ENCODE measurements at regions not wholly inside any gene's neighbourhood (a gene's known extent, or its start where the extent isn't known, plus 50 kb on each side); places are given as distances from the start of the nearest gene placed in this dataset.

DNA sequence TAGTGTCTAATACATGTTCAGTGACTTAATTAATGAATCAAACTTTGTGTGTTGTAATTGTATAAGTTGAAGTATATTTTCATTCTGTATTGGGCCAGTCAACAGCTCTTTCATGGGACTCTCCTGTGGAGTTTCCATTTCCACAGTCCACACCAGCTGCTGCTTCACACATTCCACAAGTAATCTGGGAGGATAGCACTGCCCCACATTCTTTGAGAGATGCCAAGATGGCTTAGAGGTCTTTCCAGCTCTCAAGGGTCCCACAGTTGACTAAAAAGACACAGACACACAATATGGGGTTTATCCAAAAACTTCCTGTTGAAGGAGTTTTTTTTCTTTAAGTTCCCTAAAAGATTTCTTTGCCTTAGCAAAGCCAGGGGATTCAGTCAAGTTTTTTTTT lies 408.3 kb downstream of the AACS start:
- no peak for TF ChIP-seq TEAD4 (IDR thresholded peaks at IDR 0.05)
- TF ChIP-seq, protein P1, sequence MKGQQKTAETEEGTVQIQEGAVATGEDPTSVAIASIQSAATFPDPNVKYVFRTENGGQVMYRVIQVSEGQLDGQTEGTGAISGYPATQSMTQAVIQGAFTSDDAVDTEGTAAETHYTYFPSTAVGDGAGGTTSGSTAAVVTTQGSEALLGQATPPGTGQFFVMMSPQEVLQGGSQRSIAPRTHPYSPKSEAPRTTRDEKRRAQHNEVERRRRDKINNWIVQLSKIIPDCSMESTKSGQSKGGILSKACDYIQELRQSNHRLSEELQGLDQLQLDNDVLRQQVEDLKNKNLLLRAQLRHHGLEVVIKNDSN (IDR thresholded peaks at IDR 0.05): no peak

DNA sequence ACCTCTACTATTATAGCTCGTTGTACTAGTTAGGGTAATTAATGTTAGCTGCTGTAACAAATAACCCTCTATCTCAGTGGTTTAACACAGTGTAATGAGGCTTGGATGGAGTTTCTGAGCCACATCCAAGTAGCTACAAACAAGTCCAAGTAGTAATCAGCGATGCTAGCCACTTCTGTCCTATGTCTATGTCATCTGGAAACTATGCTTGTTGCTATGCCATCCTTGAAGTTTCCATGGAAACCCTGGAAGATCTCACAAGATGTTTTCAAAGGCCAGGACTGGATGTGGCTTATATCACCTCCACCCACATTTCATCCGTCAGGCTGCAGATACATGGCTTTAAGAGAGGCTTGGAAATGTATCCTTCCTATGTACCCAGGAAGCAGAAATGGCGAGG lies 422.1 kb downstream of the AACS start:
- TF ChIP-seq TAF1 (IDR thresholded peaks at IDR 0.05; ENCODE audit: low read depth) (no peak), EGR1 (IDR thresholded peaks at IDR 0.05) (no peak), NFIC (IDR thresholded peaks at IDR 0.05) (no peak), ZBTB7A (IDR thresholded peaks at IDR 0.05; ENCODE audit: low read depth) (no peak), TEAD4 (IDR thresholded peaks at IDR 0.05) (no peak), TCF12 (IDR thresholded peaks at IDR 0.05; ENCODE audit: low read depth) (no peak), CREB1 (IDR thresholded peaks at IDR 0.05; ENCODE audit: low read depth) (no peak), EP300 (IDR thresholded peaks at IDR 0.05; ENCODE audit: borderline replicate concordance) (no peak), RAD21 (IDR thresholded peaks at IDR 0.05; ENCODE audit: low read depth) (no peak), CEBPB (IDR thresholded peaks at IDR 0.05) (no peak), YY1 (IDR thresholded peaks at IDR 0.05; ENCODE audit: low read depth) (no peak), FOXM1 (IDR thresholded peaks at IDR 0.05; ENCODE audit: borderline replicate concordance, low read depth) (no peak)
- TF ChIP-seq, protein P2, sequence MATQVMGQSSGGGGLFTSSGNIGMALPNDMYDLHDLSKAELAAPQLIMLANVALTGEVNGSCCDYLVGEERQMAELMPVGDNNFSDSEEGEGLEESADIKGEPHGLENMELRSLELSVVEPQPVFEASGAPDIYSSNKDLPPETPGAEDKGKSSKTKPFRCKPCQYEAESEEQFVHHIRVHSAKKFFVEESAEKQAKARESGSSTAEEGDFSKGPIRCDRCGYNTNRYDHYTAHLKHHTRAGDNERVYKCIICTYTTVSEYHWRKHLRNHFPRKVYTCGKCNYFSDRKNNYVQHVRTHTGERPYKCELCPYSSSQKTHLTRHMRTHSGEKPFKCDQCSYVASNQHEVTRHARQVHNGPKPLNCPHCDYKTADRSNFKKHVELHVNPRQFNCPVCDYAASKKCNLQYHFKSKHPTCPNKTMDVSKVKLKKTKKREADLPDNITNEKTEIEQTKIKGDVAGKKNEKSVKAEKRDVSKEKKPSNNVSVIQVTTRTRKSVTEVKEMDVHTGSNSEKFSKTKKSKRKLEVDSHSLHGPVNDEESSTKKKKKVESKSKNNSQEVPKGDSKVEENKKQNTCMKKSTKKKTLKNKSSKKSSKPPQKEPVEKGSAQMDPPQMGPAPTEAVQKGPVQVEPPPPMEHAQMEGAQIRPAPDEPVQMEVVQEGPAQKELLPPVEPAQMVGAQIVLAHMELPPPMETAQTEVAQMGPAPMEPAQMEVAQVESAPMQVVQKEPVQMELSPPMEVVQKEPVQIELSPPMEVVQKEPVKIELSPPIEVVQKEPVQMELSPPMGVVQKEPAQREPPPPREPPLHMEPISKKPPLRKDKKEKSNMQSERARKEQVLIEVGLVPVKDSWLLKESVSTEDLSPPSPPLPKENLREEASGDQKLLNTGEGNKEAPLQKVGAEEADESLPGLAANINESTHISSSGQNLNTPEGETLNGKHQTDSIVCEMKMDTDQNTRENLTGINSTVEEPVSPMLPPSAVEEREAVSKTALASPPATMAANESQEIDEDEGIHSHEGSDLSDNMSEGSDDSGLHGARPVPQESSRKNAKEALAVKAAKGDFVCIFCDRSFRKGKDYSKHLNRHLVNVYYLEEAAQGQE (IDR thresholded peaks at IDR 0.05; ENCODE audit: low read depth): no peak
- TF ChIP-seq, protein P3, sequence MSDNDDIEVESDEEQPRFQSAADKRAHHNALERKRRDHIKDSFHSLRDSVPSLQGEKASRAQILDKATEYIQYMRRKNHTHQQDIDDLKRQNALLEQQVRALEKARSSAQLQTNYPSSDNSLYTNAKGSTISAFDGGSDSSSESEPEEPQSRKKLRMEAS (IDR thresholded peaks at IDR 0.05): no peak
- TF ChIP-seq, protein P1 (IDR thresholded peaks at IDR 0.05): no peak

DNA sequence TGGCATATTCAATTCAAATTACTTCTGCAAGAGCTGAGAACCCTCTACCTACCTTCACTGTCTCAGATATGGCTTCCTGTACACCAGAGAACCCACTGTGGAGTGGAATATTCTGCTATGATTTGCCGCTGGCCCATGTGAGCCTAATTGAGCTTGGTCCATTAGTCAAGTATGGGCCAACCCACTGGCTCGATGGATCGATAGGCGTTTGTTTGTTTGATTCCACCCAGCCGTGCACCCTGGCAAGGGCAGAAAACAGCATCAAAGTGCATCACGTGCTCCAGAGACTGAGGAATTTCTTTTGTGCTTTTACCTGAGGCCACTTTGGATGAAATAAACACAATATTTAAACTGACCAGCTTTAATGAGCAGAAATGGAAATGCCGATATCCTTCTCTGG lies 426.3 kb downstream of the AACS start:
- TF ChIP-seq NFIC (IDR thresholded peaks at IDR 0.05) (no peak), TEAD4 (IDR thresholded peaks at IDR 0.05) (no peak)

DNA sequence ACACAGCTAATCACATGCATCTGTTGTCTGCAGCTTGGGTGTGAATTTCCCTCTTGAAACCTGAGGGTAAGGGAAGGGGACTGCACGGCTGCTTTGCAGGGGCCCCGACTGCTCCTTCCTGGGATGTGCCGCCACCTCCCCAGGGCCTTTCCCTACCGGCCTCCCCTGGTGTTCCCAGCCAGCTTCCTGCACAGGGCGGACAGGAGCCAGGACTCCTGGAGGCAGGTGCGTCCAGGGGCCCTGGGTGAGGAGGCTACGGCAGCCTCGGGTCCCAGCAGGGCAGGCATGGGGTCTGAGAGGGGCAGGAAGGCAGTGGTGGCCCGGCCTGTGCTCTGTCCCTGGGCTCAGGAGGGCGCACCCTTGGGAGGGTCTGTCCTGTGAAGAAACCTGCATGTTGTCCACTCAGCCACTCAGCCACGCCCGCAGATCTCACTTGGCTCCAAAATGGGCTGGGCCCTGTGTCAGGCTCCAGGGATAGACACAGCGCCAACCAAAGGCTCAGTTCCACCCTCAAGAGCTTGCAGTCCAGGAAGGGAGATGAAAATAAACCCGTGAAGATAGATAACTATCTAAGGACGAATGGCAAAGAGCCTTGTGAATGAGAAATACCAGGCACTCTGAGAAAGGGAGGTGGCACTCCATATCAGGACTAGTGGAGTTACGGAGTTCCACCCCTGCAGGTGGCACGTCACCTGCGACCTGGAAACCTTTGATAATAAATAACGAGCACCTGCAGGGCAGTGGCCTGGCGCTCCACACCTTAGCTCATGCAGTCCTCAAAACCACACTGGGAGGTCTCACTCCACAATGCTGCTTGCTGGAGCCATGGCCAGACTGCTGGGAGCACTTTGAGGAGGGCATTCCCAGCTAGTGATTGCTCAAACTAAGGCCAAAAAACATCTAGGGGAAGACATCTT lies 427.4 kb downstream of the AACS start:
- TF ChIP-seq, protein P3 (IDR thresholded peaks at IDR 0.05): no peak
- no peak for TF ChIP-seq NFIC (IDR thresholded peaks at IDR 0.05)
- no peak for TF ChIP-seq TCF12 (IDR thresholded peaks at IDR 0.05; ENCODE audit: low read depth)

DNA sequence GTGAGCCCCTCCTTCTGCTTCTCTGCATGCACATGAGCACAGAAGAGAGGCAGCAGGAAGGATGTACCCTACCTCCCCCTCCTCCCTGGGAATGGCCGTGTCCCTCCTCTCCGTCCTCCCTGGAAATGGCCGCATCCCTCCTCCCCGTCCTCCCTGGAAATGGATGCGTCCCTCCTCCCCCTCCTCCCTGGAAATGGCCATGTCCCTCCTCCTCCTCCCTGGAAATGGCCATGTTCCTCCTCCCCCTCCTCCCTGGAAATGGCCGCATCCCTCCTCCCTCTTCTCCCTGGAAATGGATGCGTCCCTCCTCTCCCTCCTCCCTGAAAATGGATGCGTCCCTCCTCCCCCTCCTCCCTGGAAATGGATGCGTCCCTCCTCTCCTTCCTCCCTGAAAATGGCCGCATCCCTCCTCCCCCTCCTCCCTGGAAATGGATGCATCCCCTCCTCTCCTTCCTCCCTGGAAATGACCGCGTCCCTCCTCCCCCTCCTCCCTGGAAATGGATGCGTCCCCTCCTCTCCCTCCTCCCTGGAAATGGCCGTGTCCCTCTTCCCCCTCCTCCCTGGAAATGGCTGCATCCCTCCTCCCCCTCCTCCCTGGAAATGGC lies 428.6 kb downstream of the AACS start:
- TF ChIP-seq TEAD4 (IDR thresholded peaks at IDR 0.05) (no peak), EP300 (IDR thresholded peaks at IDR 0.05; ENCODE audit: borderline replicate concordance) (no peak), ZBTB7A (IDR thresholded peaks at IDR 0.05; ENCODE audit: low read depth) (no peak), CEBPB (IDR thresholded peaks at IDR 0.05) (no peak)

DNA sequence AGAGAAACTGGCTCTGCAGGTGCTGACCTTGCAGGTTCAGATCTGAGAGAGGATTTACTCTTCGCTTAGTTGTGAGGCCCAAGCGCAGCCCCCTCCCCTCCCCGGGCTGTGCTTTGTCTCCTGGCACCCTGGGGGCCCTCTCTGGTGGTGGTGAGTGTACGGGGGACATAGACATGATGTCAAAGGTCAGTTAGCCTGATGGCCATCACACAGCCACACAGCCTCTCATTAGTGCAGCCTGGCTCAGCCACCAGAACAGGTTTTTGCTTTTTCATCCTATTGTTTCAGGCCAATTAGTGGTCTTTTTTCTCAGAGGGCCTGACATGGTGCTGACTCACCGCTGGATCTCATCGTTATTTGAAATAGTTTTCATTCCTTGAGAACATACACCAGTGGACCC lies 437.9 kb downstream of the AACS start:
- no peak for TF ChIP-seq NFIC (IDR thresholded peaks at IDR 0.05)
- no peak for TF ChIP-seq ZBTB7A (IDR thresholded peaks at IDR 0.05; ENCODE audit: low read depth)
- no peak for TF ChIP-seq YY1 (IDR thresholded peaks at IDR 0.05; ENCODE audit: low read depth)
- TF ChIP-seq EP300 (IDR thresholded peaks at IDR 0.05; ENCODE audit: borderline replicate concordance): no peak

DNA sequence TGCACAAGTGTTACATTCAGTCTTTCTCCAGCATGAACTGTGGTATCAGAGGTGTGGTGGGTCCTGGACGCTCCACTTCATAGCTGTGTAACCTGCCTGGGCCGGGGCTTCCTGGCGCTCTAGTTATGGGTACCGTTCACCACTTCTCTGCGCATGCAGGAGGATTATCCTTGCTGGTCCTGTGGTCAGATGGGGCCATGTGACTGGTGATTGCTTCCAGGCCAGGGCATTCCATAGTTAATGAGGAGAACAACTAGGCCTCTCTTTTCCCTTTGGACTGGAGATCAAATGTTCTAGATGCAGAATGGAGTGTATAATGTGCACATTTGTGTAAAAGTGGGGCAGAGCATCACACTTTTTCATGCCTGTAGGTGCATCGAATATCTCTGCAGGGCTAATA lies 444.0 kb downstream of the AACS start:
- TF ChIP-seq FOXM1 (IDR thresholded peaks at IDR 0.05; ENCODE audit: borderline replicate concordance, low read depth): no peak
- no peak for TF ChIP-seq RAD21 (IDR thresholded peaks at IDR 0.05; ENCODE audit: low read depth)
- no peak for TF ChIP-seq NFIC (IDR thresholded peaks at IDR 0.05)

DNA sequence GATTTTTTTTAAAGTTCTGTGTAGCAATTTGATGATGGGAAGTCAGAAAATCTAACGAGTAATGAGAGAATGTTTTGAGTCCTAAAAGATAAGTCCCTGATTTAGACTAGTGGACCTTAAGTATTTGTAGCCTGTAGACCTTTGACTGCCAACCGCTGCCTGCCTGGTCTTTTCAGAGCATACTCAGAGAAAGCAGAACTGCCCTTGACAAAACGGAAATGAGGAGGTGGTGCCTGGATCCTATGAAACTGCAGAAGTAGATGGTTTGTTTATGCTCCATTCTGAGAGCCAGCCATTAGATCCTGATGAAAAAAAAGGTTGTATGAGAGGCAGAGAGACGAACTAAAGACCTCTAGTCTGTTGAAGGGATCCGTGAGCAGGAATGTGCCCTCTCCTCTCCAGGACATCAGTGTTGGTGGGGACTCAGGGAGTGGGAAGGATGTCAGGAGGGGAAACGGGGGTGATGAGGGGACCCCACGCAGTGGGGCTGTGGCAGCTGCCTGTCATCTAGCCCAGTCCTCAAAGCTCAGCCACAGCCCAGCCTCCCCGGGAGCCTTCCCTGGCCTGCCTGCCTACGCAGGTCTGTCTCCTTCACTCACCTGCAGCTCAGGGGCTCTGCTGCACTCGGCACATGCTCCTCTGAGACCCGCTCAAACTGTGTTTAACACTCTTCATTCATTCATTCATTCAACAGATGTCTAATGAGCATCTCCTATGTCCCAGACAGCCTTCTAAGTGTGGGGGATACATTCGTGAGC lies 447.5 kb downstream of the AACS start:
- TF ChIP-seq TEAD4 (IDR thresholded peaks at IDR 0.05) (no peak), RAD21 (IDR thresholded peaks at IDR 0.05; ENCODE audit: low read depth) (no peak), EP300 (IDR thresholded peaks at IDR 0.05; ENCODE audit: borderline replicate concordance) (no peak), NFIC (IDR thresholded peaks at IDR 0.05) (no peak), CREB1 (IDR thresholded peaks at IDR 0.05; ENCODE audit: low read depth) (no peak), YY1 (IDR thresholded peaks at IDR 0.05; ENCODE audit: low read depth) (no peak)
- TF ChIP-seq, protein P1 (IDR thresholded peaks at IDR 0.05): no peak
